COLO829 (cell line): ENCODE measurements at regions not wholly inside any gene's neighbourhood (a gene's known extent, or its start where the extent isn't known, plus 50 kb on each side); places are given as distances from the start of the nearest gene placed in this dataset.
"Not testable (repeated sequence)": the region's sequence is repeated elsewhere in the genome, so short reads cannot be mapped to it uniquely, and the experiment has no call there.

ENCODE experiments used
- DNase-seq: peaks from one replicate; pipeline ENCODE4 v3.0.0; 2012; ENCODE audit warnings: low spot score

DNA sequence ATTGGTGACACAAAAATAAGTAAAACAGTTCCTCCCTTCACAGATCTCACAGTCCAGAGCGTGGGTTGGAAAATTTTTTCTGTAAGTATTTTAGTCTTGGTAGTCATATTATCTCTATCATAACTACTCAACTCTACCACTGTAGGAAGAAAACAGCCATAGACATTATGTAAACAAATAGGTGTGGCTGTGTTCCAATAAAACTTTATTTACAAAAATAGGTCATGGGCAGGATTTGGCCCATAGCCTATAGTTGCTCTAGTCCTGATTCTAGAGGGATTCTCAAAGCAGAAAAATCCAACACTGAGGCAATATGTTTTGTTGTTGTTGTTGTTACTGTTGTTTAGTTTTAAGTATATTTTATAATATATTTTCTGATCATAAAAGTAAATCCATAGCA is 206.1 kb upstream of the GADL1 start:
- DNase-seq, result no peak

DNA sequence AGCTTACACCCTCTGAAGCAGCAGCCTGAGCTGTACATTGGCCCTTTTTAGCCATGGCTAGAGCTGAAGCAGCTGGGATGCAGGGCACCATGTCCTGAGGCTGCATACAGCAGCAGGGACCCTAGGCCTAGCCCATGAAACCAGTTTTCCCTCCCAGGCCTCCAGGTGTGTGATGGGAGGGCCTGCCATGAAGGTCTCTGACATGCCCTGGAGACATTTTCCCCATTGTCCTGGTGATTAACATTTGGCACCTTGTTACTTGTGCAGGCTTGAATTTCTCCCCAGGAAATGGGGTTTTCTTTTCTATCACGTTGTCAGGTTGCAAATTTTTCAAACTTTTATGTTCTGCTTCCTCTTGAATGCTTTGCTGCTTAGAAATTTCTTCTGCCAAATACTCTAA is 206.8 kb upstream of the GADL1 start:
- DNase-seq, result not testable (repeated sequence)

GRCh38 chr3:31102196-31102879 is 207.9 kb upstream of the GADL1 start:
- DNase-seq, result no peak

DNA sequence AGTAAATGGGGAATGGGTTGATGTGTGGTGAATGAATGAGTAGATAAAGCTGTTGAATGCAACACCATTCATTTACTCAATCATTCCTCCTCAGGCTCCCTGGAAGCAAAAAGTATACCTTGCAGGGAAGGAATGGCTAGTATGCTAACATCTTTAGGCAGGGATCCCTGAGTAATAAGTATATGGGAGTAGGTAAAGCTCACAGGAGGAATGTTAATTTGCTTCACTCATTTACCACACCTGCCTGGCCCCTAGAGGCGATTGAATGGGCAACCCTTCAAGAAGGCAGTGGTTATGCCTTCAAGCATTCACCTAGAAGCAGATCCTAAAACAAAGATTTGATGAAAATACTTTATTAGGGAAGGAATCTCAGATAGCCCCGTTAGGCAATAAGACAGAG is 208.7 kb upstream of the GADL1 start:
- no peak for DNase-seq

DNA sequence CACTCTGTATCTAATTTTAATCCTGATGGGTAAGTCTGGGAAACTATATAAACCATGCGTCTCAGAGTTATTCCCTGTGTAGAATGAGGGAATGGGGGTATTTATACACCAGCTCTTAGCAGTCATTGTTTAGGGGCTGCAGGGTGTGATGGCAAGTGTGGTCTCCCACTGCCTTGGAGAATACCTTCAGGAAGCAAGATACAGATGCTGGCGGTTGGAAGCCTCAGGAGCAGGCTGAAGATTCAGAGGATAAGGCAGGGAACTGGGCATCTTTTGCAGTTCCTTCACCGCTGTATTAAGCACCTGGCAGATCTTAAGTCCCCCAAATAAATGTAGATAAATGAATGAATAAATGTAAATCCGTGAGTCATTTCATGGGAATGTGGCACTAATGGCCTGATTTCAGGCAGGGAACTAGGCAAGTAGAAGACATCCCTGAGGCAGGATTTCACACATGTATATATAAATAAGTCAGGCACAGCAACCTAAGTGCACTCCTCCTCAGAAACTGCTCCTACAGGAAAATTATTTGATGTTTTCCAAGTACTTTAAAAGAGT is 209.2 kb upstream of the GADL1 start:
- DNase-seq, result no peak

DNA sequence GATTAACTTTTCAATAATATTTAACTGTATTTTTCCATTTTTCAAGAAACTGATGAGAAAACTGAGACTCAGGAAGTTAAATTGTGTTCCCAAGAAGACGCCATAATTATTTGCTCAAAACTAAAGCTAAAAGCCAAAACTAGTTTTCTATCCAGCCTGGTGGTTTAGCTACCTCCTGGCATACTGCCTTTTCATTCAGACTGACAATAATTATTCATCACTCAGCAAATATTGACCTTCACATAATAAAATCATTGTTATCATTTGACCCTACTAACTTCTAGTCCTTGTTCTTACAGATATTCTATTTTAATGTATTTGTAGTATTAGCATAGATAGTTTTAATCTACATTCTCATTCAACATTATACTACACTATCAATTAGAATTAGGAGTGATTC is 210.6 kb upstream of the GADL1 start:
- peak; percentile 55 for DNase-seq

GRCh38 chr3:31105438-31106077 is 211.1 kb upstream of the GADL1 start:
- peak; percentile 83 for DNase-seq

DNA sequence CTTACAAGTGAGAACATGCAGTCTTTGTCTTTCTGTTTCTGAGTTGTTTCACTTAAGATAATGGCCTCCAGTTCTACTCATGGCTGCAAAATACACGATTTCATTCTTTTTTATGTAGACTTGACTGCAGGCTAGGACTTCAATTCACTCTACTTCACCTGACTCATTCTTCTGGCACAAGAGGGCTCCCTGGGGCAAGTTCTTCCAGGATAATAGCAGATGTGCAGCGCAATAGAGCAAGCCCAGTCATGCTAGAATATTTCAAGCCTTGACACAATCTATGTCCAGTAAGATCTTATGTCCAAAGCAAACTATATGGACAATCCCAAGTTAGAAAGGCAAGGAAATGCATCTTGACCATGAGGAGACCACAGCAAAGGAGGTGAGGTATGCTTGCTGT is 211.7 kb upstream of the GADL1 start:
- DNase-seq, result no peak

GRCh38 chr3:31106912-31107311 is 212.5 kb upstream of the GADL1 start:
- DNase-seq, result no peak

GRCh38 chr3:31114929-31115283 is 220.4 kb upstream of the GADL1 start:
- DNase-seq, result no peak

- not testable (repeated sequence) for DNase-seq
These were observed 221.1 kb upstream of the GADL1 start for GRCh38 chr3:31115531-31115930.

- no peak for DNase-seq
These were observed 222.2 kb upstream of the GADL1 start for GRCh38 chr3:31116651-31117050.

DNA sequence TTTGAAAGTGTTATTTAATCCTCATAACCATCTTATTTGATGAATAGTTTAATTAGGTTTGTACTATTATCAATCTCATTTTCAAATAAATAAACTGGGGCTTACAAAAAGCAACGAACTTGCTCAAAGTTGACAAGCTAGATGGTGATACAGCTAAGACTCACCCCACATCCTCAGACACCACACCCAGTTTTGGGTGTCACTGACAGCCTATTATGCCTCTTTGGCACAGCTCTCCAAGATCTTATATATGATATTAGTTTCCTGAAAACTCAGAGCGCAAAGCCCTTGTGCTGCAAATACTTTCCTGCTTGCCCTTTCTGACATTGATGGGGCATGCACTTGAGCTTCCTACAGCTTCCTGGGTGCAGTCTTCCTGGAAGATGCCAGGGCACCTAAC is 223.4 kb upstream of the GADL1 start:
- no peak for DNase-seq

- no peak for DNase-seq
These were observed 229.9 kb upstream of the GADL1 start for GRCh38 chr3:31124373-31124772.

DNA sequence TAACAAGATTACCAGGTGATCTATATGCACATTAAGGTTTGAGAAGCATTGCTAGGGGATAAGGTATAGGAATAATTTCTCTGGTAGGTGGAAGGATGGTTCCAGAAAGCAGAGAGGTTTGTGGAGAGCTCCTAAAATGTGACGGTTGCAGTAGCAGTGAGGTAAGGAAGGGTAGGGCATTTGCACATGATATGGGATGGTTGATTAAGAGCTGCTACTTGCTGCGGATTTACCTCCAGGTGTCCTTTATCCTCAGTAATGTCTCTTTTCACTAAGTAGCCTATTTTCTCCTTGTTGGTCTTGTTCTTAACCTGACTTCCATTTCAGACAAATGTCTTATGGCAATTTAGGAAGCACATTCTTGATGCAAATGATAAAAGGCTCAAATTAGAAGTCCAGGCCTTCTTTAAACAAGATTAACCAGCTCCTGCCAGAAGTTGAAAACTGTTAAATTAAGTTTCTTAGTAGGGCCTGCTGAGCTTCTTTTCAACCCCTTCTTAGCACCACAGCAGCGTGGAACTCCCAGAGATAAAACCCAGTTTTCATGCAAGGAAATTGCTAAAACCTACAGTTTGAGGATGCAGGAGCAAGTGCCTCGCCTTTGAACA is 231.1 kb upstream of the GADL1 start:
- no peak for DNase-seq

DNA sequence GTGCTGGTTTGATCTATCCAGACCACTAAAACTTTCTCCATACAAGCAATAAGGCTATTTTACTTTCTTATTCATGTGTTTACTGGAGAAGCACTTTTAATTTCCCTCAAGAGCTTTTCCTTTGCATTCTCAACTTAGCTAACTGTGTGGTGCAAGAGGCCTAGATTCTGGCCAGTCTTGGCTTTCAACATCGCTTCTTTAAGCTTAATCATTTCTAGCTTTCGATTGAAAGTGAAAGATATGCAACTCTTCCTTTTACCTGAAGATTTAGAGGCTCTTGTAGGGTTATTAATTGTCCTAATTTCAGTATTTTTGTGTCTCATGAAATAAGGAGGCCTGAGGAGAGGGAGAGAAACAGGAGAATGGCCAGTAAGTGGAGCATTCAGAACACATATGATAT is 234.8 kb upstream of the GADL1 start:
- DNase-seq, result no peak

DNA sequence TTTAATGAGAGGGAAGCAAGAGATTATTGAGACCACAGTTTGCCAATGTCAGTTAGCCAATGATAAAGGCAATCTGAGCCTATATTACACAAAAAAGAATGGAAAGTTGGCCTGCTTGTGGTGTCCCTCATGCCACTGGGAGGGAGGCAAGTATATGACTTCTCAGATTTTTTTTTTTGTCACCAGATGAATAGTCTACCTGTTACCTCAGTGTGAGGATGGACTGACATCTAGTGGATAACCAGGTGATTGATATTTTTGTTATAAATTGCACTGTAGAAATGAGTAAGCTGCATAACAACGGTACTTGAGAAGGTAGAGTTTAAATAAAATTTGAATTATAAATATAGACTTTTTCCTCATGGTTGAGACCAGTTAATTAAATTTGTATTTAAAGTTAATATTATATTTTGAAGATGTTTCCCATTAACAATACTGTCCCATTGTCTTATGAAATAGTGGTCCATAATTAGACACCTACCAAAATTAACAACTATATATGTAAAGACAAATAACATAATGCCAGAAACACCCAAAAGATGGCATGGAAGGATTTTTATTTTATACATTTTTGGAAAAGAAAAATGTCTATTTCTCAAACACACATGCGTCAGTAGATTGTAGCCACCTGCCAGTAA is 237.8 kb upstream of the GADL1 start:
- DNase-seq, result peak; percentile 49

- no peak for DNase-seq
These were observed 239.1 kb upstream of the GADL1 start for GRCh38 chr3:31133541-31133940.

GRCh38 chr3:31135546-31135945 is 241.1 kb upstream of the GADL1 start:
- DNase-seq, result no peak

DNA sequence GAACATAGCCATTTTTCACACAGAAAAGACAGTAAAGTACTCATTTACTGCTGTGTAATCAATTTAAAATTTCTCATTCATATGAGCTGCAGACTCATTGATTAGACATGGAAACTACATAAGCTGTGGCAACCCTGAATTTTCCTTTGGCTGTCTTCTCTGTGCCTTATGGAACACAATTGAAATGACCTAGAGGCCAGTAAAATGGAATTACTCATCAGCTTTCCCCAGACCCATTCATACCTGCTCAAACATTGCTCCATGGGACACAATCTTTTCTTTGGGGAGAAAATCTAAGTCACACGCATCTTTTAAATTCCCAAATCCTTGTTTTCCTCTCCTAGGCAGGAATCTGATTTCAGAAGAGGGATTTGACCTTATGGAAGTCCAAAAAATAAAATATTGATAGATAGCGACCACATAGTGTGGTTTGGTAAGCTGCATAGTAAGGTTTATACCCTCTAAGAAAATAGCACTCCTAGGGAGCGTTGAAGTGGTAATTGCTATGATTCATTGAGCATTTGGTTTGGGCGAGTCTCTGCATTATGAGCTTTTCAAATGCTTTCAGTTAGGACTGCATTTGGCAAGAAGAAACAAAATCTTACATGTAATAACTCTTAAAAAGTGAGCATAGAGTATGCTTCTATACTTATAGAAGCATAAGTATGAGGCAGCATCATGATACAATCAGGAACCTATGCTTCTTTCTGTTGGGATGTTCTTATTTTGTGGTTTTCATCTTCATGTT is 243.4 kb upstream of the GADL1 start:
- DNase-seq, result no peak

GRCh38 chr3:31140470-31140869 is 246.0 kb upstream of the GADL1 start:
- no peak for DNase-seq

- DNase-seq, result no peak
These were observed 247.7 kb upstream of the GADL1 start for GRCh38 chr3:31142139-31142538.
